GM18498 (cell line): ENCODE measurements at regions not wholly inside any gene's neighbourhood (a gene's known extent, or its start where the extent isn't known, plus 50 kb on each side); places are given as distances from the start of the nearest gene placed in this dataset.

Experiments used
- ATAC-seq: cut with Tn5 transposase; IDR thresholded peaks from one replicate; pipeline ENCODE4 v1.9.1; 2021; ENCODE audit warnings: mild to moderate bottlenecking, moderate library complexity; ENCODE audit not compliant: unreplicated experiment

GRCh38 chr10:2871673-2872219, 195.6 kb upstream of the PFKP start:
- no peak for ATAC-seq

GRCh38 chr10:2870654-2871053, 196.7 kb upstream of the PFKP start:
- no peak for ATAC-seq

GRCh38 chr10:2867788-2868299, 199.5 kb upstream of the PFKP start:
- ATAC-seq: no peak

GRCh38 chr10:2866569-2866968, 200.8 kb upstream of the PFKP start:
- ATAC-seq: no peak

DNA sequence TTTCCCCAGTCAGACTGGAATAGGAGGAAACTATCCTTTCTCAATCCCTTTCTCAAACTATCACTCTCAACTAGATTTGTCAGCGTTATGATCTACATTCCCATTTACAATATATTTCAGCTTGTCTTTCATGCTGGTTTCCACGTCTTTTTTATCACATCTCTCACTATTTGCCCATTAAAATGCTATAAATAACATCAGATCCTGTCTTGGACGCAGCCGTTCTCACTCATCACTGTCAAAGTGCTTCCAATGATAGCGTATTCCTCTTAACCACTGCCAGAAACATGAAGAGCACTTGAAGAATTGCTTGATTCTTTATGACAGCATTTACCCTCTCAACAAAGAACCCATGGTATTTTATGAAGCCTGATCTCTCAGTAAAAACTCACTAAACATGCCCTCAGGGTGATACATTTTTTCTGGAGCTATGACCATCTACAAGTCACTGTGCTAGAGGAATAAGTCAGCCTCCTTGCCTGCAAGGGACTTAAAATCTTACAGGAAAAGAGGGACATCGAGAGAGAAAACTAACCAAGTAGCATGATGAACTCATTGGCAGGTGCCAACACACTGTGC, 205.6 kb upstream of the PFKP start:
- no peak for ATAC-seq

- no peak for ATAC-seq
Observed at GRCh38 chr10:2858452-2858851, 208.9 kb upstream of the PFKP start.

DNA sequence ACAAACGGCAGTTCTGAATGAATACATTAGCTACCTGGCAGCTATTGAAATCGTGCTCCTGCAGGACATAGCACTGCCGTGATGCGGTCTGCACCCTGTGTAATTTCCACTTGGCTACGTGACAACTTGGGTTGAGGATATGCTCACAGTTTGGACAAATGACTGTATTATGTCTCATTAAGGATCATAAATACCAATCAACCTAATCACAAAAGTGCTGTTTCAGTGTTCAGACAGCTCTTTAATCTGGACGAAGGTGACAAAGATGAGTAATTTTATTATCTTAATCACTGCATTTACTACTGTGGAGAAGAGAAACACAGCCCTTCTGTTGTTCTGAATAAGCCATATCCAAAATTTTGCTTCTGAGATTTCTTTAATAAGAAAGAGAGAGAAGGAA, 210.8 kb upstream of the PFKP start:
- ATAC-seq: no peak

- ATAC-seq: no peak
Observed at GRCh38 chr10:2852574-2853323, 214.6 kb upstream of the PFKP start.

GRCh38 chr10:2851566-2851965, 215.8 kb upstream of the PFKP start:
- ATAC-seq: no peak

- ATAC-seq: no peak
Observed at GRCh38 chr10:2850202-2850601, 217.1 kb upstream of the PFKP start.

DNA sequence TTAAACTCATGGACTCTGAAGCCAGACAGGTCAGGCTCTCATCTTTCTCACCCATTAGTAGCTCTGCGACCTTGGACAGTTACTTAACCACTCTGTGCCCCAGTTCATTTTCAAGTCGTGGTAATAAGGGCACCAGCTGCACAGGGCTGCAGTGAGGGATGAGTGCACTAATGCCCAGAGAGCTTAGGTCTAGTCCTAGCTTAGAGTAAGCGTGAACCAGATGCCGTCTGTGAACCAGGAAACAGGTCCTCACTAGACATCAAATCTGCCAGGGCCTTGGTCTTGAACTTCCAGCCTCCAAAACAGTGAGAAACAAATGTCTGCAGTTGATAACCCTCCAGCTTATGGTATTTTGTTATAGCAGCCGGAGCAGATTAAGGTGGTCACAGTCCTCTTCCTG, 222.4 kb upstream of the PFKP start:
- ATAC-seq: no peak

GRCh38 chr10:2839081-2839725, 228.1 kb upstream of the PFKP start:
- no peak for ATAC-seq

- no peak for ATAC-seq
Observed at GRCh38 chr10:2837674-2838073, 229.7 kb upstream of the PFKP start.

DNA sequence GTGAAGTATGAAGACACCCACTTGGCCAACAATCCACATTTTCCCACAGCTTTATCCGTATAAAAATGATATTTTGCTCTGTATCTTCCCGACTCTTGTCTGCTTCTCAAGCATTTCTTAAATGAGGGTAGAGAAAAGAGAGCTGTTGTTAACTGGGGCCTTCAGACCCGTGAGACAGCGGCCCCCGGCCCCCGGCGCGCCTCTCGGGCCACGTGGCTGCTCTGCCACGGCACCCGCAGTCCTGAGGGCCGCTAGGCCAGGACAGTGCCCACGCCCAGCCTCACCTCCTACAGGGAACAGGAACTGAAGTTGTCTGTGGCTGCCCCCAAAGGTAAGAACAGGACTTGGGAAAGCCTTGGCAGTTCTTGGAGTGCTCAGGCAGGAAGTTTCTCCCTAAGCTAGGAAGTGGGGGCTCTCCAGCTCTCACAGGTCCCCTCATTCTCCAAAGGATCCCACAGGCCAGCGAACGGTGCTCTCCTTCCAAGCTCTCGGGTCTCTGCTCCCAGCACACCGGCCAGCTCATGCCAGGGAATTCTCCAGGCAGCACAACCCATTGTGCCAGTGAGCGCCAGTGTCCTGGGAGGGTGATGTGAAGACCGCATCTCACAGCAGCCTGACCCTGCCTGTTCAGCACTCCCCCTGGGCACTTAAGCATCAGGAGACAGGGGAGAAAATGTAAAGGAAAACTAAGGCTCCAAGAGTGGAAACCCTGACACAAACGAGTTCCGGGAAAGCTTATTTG, 230.3 kb upstream of the PFKP start:
- no peak for ATAC-seq

GRCh38 chr10:2834214-2834613, 233.1 kb upstream of the PFKP start:
- ATAC-seq: no peak

DNA sequence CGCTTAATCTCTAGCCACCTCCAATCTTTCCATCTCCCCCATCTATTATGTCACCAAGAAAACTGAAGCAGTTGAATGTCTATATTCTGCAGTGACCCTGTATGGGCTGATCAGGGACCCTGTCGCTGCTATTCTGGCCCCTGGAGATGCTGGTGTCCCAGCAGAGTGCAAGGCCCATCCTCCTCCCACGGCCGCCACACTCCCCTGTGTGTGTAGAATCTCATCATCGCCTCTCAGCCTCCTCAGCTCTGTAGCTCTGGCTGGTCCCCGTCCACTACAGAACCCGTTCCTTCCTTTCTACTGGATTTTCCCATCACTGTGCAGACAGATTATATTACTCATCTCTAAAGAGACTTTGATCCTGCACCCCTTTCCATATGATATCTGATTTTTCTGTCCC, 235.8 kb upstream of the PFKP start:
- no peak for ATAC-seq

DNA sequence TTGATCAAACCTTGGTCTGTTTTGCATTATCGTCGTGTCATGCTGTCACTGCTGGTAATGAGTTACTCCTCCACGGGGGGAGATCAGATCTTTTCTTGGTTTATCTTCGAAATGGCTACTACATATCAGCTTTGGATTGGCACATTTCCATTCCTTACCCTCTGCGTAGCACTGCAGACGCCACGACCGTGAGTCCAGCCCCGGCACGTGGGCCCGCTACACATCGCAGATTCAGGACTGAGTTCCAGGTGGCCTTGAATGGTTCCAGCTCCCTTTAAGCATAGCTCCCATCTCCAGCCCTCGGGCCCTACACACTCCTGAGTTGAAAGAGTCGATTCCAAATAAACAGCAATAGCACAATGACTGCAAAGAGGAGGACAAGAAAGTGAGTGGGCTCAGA, 238.6 kb upstream of the PFKP start:
- no peak for ATAC-seq

DNA sequence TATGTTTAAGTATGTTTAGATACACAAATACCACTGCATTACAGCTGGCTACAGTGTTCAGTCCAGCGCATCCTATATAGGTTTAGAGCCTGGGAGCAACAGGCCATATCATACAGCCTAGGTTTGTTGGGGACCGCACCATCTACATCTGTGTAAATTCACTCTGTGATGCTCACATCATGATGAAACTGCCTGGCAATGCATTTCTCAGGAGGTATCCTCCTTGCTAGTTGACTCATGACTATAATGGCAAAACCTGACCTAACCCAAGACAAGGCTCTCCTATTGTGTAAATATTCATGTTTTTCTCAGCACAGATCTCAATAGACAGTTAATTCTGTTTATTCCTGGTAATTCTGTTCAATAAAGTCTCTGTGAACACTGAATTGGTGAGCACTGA, 240.7 kb upstream of the PFKP start:
- no peak for ATAC-seq

- no peak for ATAC-seq
Observed at GRCh38 chr10:2825841-2826240, 241.5 kb upstream of the PFKP start.

DNA sequence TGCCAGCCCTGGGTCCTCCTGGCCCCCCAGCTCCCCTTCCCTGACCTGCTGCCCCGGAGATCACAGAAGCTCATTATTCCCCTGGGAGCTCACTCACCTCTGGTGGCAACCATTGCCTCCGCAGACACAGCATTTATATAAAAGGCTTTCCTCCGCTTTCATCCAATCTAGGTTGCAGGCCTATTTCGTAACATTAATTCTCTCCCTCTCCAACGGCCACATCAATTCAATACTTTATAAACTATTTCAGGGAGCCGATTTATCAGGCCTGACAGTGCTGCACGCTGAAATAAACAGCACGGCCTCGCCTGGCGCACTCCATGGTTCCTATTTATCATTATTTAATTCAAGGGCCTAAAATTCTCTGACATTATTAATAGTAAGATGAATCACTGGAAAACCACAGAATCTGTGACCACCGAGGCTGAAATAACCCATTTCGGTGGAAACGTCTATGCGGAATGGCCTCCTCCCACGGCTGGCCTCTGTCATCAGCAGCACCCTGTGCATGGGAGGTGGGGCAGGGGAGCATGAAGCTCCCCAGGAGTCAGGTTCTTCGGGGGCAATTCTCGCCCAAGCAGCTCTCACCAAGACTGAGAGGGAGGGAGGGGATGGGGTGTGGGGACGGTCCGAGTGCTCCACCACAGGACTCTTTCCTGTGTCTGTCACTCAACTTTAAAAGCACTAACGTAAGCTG, 249.3 kb upstream of the PFKP start:
- ATAC-seq: no peak

GRCh38 chr10:2813693-2814092, 253.7 kb upstream of the PFKP start:
- ATAC-seq: no peak
